ENCODE measurements at regions not wholly inside any gene's neighbourhood (a gene's known extent, or its start where the extent isn't known, plus 50 kb on each side); places are given as distances from the start of the nearest gene placed in this dataset.

GRCh38 chr4:14928035-14928434 is 74.2 kb upstream of the CPEB2 start:
- TF ChIP-seq CTCF (conservative IDR thresholded peaks at IDR 0.05; ENCODE audit: low read depth, low read length): no peak
- no peak for TF ChIP-seq EZH2phosphoT487 (IDR thresholded peaks at IDR 0.05; ENCODE audit: borderline replicate concordance, low read length)
- no peak for TF ChIP-seq EZH2 (IDR thresholded peaks at IDR 0.05; ENCODE audit: low read length, unreplicated experiment)
